Smooth muscle cell (in vitro differentiated cells): ENCODE measurements at regions not wholly inside any gene's neighbourhood (a gene's known extent, or its start where the extent isn't known, plus 50 kb on each side); places are given as distances from the start of the nearest gene placed in this dataset.

Source experiments
- DNase-seq: peaks from one replicate; lab custom pipeline; 2025; ENCODE audit not compliant: unreplicated experiment; lab: John Stamatoyannopoulos, UW
- H2AFZ ChIP-seq: fragments of 200-600 bp; sonication (generic); 2 replicates; pipeline ENCODE4 v1.6.0; 2016; ENCODE audit warnings: antibody characterized with exemption, low read depth, mild to moderate bottlenecking
- H3F3A ChIP-seq: fragments of 200-600 bp; sonication (generic); 2 replicates; pipeline ENCODE4 v1.6.0; 2017; ENCODE audit warnings: antibody characterized with exemption, low read depth
- H3K27ac ChIP-seq: fragments of 200-600 bp; sonication (generic); 2 replicates; pipeline ENCODE4 v1.5.1; 2016; ENCODE audit warnings: low read depth, mild to moderate bottlenecking
- H3K27me3 ChIP-seq: fragments of 200-600 bp; sonication (generic); 2 replicates; pipeline ENCODE4 v1.6.1; 2016; ENCODE audit warnings: low read depth, mild to moderate bottlenecking
- H3K36me3 ChIP-seq: fragments of 200-600 bp; sonication (generic); 2 replicates; pipeline ENCODE4 v1.5.1; 2016; ENCODE audit warnings: low read depth
- H3K4me1 ChIP-seq: fragments of 200-600 bp; sonication (generic); 2 replicates; pipeline ENCODE4 v1.5.1; 2016; ENCODE audit warnings: low read depth
- H3K4me2 ChIP-seq: fragments of 200-600 bp; sonication (generic); 2 replicates; pipeline ENCODE4 v1.6.0; 2016; ENCODE audit warnings: mild to moderate bottlenecking
- H3K4me3 ChIP-seq: fragments of 200-600 bp; sonication (generic); 2 replicates; pipeline ENCODE4 v1.5.1; 2016; ENCODE audit warnings: mild to moderate bottlenecking
- H3K79me2 ChIP-seq: fragments of 200-600 bp; sonication (generic); 2 replicates; pipeline ENCODE4 v1.6.0; 2016; ENCODE audit warnings: low read depth, mild to moderate bottlenecking
- H3K9ac ChIP-seq: fragments of 200-600 bp; sonication (generic); 2 replicates; pipeline ENCODE4 v1.6.0; 2016; ENCODE audit warnings: low read depth
- H3K9me3 ChIP-seq: fragments of 200-600 bp; sonication (generic); replicated peaks from 2 replicates; pipeline ENCODE4 v1.5.1; 2016; ENCODE audit warnings: low read depth
- H4K20me1 ChIP-seq: fragments of 200-600 bp; sonication (generic); 2 replicates; pipeline ENCODE4 v1.6.0; 2016; ENCODE audit warnings: low read depth
- CTCF ChIP-seq: fragments of 200-600 bp; sonication (generic); IDR thresholded peaks from 2 replicates; pipeline ENCODE4 v1.5.1; 2017; ENCODE audit warnings: borderline replicate concordance, mild to moderate bottlenecking, antibody characterized with exemption; ENCODE audit not compliant: insufficient read depth, poor library complexity, severe bottlenecking
- WGBS: methylation state at CpG from one replicate; pipeline ENCODE4 v1.1.7; 2016; ENCODE audit warnings: low lambda C conversion rate; 5-methylcytosine and 5-hydroxymethylcytosine counted together

DNA sequence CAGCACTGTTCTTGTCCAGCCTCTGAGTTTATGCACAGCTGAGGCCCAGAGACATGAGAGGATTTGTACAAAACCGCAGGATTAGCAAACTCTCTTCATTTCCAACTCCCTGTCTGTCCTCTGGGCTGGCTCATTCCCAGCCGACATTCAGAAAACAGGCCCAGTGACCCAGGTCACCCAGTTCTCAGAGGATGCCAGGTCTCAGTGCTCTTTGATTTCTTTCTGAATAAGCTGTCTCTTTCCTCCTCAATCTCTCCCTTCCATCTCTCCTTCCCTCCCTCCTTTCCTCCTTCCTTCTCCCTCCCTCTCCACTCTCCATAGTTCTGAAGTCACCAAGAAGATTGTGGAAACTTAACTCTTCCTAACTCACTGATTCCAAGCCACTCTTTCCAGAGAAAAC is 372.7 kb upstream of the SULF2 start:
- no peak for TF ChIP-seq CTCF
- Histone ChIP-seq H3K79me2 (no peaks in the 10 kb centered on the region), H3K27me3 (no peaks in the 10 kb centered on the region)

DNA sequence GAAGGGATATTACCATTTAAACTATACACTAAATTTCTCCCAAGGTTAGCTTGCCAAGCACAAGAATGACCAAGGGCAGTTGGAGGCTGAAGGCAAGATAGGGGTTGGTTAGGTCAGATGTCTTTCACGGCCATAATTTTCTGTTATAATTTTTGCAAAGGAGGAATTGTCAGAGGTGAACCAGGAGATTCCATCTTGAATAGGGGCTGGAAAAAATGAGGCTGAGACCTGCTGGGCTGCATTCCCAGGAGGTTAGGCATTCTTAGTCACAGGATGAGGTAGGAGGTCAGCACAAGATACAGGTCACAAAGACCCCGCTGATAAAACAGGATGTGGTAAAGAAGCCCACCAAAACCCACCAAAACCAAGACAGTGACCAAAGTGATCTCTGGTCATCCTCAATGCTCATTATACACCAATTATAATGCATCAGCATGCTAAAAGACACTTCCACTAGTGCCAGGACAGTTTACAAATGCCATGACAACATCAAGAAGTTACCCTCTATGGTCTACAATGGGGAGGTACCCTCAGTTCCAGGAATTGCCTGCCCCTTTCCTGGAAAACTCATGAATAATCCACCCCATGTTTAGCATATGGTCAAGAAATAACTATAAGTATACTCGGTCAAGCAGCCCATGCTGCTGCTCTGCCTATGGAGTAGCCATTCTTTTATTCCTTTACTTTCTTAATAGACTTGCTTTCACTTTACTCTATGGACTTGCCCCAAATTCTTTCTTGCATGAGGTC is 371.8 kb upstream of the SULF2 start:
- H3K79me2 ChIP-seq: no peaks in the 10 kb centered on the region
- H3K27me3 ChIP-seq: no peaks in the 10 kb centered on the region
- no peaks in the 10 kb centered on the region for H4K20me1 ChIP-seq
- H3K27ac ChIP-seq: peak overlapping the region; percentile 66
- H3K4me1 ChIP-seq: no peaks in the 10 kb centered on the region
- H3K4me3 ChIP-seq: no peak overlapping the region
- H3K4me2 ChIP-seq: peak overlapping the region; percentile 30
- H3F3A ChIP-seq: no peaks in the 10 kb centered on the region
- WGBS: 73% methylated on average over 3 of the region's 3 CpGs
- no peaks in the 10 kb centered on the region for H3K36me3 ChIP-seq
- no peak for TF ChIP-seq CTCF
- DNase-seq: no peak
- no peak overlapping the region for H2AFZ ChIP-seq
- peak overlapping the region; percentile 19 for H3K9ac ChIP-seq
- no peaks in the 10 kb centered on the region for H3K9me3 ChIP-seq

More for the DNA sequence above, 372.7 kb upstream of the SULF2 start:
- Histone ChIP-seq H4K20me1 (no peaks in the 10 kb centered on the region), H3K4me1 (no peaks in the 10 kb centered on the region), H3K9me3 (no peaks in the 10 kb centered on the region), H3K27ac (no peak overlapping the region), H3K4me3 (no peak overlapping the region), H3K9ac (no peak overlapping the region), H2AFZ (no peak overlapping the region), H3K36me3 (no peaks in the 10 kb centered on the region), H3F3A (no peaks in the 10 kb centered on the region), H3K4me2 (peak overlapping the region; percentile 30)
- no peak for DNase-seq
- WGBS: 24% methylated on average over 2 of the region's 2 CpGs

- Histone ChIP-seq H3K27ac (peak overlapping the region; percentile 66), H3K9ac (peak overlapping the region; percentile 19), H2AFZ (no peak overlapping the region), H3K36me3 (no peaks in the 10 kb centered on the region), H3K4me3 (no peak overlapping the region), H3K9me3 (no peaks in the 10 kb centered on the region), H3K4me1 (no peaks in the 10 kb centered on the region), H3K79me2 (no peaks in the 10 kb centered on the region), H3K27me3 (peaks cover 1% of the 10 kb centered on the region), H3F3A (no peaks in the 10 kb centered on the region), H3K4me2 (peak overlapping the region; percentile 22), H4K20me1 (no peaks in the 10 kb centered on the region)
- no peak for TF ChIP-seq CTCF
- DNase-seq: no peak
- WGBS: 65% methylated on average over 2 of the region's 2 CpGs
These were observed 371.2 kb upstream of the SULF2 start for GRCh38 chr20:48156521-48156920.

DNA sequence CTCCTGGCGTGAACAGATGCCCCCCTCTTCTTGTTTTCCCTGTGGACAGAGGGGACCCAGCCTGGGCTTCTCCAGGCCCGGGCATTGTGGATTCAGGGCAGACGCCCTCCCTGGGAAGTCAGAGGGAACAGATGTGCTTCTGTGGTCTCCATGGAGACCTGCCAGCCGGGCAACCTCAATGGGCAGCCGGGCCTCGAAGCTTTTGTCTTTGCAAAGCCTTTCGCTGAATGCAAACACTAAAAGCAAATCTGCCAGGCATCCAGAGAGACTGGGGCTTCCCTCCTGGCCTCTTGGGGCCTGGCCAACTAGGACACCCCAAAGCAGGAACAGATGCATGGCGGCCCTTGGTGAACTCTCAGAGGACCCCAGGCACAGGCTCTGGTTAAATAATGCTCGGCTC is 370.0 kb upstream of the SULF2 start:
- H4K20me1 ChIP-seq: no peaks in the 10 kb centered on the region
- no peak overlapping the region for H3K4me2 ChIP-seq
- peaks cover 2% of the 10 kb centered on the region for H3F3A ChIP-seq
- 95% methylated on average over 9 of the region's 9 CpGs for WGBS
- TF ChIP-seq CTCF: no peak
- H3K9ac ChIP-seq: no peak overlapping the region
- no peaks in the 10 kb centered on the region for H3K79me2 ChIP-seq
- H3K27me3 ChIP-seq: peaks cover 6% of the 10 kb centered on the region
- H3K4me3 ChIP-seq: no peak overlapping the region
- no peaks in the 10 kb centered on the region for H3K36me3 ChIP-seq
- DNase-seq: no peak
- no peak overlapping the region for H2AFZ ChIP-seq
- H3K27ac ChIP-seq: no peak overlapping the region
- H3K9me3 ChIP-seq: no peaks in the 10 kb centered on the region
- peaks cover under 1% of the 10 kb centered on the region for H3K4me1 ChIP-seq
